HG02970 (cell line): ENCODE measurements at regions not wholly inside any gene's neighbourhood (a gene's known extent, or its start where the extent isn't known, plus 50 kb on each side); places are given as distances from the start of the nearest gene placed in this dataset.

ENCODE experiments used
- ATAC-seq: cut with Tn5 transposase; IDR thresholded peaks from one replicate; pipeline ENCODE4 v1.9.1; 2021; ENCODE audit warnings: mild to moderate bottlenecking, moderate library complexity, moderate number of reproducible peaks; ENCODE audit not compliant: unreplicated experiment, low FRiP score

GRCh38 chr18:45119876-45120275, 439.2 kb downstream of the SETBP1 start:
- no peak for ATAC-seq

GRCh38 chr18:45121146-45121545, 440.5 kb downstream of the SETBP1 start:
- no peak for ATAC-seq

DNA sequence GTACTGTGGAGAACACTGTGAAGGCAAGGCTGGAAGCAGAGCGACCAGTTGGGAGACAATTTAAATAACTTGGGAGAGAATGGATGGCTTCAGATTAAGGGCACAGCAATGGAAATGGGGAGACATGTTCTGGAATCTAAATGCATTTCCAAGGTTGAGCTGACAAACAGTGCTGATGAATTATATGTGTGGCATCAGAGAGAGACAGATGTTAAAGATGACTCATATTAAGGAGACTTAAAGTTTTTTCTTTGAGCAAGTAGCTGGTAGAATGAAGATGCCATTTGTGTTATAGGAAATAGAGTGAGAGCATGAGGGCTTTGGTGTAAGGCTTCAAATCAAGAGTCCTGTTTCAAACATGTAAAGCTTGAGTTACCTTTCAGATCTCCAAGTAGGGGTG, 441.8 kb downstream of the SETBP1 start:
- no peak for ATAC-seq

DNA sequence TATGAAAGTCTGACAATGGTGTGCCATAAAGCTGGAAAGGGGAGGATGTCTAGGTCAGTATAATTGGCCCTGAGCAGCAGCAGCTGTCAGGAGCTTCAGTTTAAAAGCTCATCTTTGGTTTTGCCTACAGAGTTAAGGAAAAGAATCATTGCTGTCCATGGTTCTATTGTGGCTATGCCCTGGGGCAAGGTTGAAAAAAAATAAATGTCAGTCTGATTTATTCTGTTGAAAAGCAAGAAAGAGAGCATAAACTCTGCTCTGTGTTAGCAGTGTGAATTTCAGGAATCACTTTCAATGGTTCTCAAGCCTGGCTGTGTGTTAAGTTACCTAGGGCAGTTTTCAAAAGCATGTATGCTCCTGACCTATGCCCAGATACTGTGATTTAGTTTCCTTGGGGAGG, 446.7 kb downstream of the SETBP1 start:
- ATAC-seq = no peak

DNA sequence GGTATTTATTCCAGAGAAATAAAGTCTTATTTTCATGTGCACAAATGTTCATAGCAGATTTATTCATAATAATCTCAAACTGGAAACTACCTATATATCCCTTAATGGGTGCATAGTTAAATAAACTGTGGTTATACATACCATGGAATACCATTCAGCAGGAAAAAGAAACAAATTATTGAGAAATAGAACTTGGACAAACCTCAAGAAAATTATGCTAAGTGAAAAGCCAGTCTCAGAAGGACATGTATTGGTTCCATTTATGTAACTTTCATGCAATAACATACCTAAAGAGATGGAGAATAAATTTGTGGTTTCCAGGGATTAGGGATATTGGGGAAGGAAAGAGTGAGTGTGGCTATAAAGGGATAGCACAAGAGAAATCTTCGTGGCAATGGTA, 452.6 kb downstream of the SETBP1 start:
- ATAC-seq = no peak

DNA sequence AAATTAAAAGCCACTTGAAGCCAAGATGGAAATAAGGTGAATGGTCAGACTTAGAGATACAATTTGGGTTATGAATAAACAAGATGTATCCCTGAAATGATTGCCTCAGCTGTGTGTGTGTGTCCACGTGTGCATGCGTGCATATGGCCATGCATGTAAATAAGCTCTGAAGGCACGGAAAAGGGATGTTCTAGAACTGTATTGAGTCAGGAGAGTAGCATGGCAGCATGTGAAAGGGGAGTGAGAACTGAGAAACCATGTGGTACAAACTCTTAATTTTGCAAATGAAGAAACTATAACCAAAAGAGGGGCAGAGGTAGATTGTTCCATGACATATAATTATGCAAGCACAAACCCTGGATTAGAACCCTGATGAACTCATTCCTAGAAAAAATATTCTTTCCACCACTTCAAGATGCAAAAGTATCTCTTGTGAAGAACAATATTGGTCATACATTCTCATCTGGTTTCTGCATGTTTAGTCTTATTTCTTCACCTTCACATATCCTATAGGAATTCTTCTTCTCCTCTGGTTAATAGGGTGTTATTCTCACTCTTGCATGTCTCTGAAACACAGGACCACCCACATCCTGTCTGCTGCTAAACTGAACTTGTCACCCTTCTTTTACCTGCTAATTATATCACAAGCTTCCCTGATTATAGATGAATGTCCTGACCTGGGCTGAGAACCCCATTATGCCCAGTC, 455.8 kb downstream of the SETBP1 start:
- no peak for ATAC-seq

DNA sequence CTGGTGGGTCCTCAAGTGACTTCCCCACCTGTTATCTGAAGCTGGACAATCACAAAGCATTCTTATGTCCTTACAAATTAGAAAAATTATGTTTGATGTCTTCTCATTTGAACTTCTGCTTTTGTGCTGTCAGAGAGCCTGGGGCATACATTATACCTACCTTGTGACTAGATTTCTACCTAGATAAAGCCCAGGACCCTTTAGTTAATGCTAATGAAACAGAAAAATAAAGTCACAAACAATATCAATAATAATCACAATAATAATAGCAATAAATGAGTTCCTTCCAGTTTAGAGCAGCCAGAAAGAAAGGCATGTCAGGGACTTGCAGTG, 456.4 kb downstream of the SETBP1 start:
- ATAC-seq = no peak

- no peak for ATAC-seq
Measured at GRCh38 chr18:45139478-45139877, 458.8 kb downstream of the SETBP1 start.

- ATAC-seq = no peak
Measured at GRCh38 chr18:45142868-45143267, 462.2 kb downstream of the SETBP1 start.

- no peak for ATAC-seq
Measured at GRCh38 chr18:45149712-45150111, 465.6 kb upstream of the SLC14A2 start.

- no peak for ATAC-seq
Measured at GRCh38 chr18:45151645-45152044, 463.6 kb upstream of the SLC14A2 start.

GRCh38 chr18:45155526-45155925, 459.8 kb upstream of the SLC14A2 start:
- ATAC-seq = no peak

DNA sequence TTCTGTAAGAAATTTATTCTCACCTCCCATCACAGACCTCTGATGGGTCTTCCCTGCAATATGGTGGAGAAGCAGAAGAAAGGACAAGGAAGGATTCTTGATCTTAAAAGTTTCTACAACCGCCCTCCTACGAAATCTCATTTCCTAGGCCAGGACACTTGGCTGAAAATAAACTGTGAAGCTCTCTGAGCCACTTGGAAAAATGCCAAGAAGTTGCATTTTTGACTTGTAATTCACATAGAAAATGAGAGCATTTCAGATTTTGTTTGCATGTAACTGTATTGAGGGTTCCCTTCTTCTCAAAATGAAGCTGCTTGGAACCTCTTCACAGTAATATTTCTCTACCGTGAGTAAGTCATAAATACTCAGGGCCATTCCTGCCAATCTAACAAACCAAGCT, 458.3 kb upstream of the SLC14A2 start:
- no peak for ATAC-seq

DNA sequence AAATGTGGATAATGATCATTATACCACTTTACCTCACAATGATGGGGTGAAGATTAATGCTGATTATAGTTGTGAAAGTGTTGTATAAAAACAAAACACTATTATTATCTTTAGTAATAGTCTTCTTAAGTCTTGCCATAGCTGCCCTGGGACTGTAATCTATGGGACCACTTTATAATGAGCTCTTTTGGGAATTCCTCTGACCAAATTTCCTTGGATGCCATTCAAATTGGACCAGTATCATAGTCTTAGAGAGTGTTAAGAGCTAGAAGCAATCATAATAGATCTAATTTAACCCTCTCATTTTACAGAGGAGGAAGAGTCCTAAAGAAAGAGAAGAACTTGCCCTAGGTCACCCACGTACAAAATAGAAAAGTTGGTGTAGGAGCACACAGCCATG, 457.7 kb upstream of the SLC14A2 start:
- no peak for ATAC-seq

DNA sequence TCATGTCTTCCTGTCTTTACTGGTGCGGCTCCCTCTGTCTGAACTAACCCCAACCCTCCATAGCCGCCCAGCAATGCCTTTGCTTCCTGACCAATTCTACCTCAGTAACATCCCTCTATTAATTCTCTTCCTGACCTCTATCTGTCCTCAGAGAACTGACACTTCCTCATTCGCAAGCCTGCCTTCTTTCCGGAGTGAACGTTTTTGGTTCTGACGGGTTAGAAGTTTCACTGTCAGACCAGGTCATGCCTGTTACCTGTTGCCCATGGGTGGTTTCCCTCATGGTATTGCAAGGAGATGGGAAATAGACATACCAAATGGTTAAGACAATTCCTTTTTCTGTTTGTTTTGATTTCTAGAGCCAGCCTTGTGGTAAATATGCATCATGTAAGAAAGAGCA, 453.4 kb upstream of the SLC14A2 start:
- ATAC-seq = no peak

DNA sequence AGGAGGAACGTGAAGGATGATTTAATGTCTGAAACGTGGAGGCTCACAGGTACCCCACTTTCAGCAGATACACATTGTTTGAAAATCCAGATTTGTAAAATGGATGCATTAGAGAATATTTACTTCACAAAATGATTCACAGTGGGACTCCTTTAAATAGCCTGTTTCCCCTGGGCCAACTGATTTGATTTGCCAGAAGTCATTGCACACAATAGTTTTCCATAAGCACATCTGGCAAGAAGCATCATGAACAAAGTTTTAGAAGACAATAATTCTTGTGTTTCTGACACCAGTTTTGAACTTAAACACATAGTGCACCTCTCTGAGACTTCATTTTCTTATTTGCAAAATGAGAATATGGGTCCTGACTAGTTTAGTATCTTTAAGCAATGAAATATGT, 451.4 kb upstream of the SLC14A2 start:
- no peak for ATAC-seq

DNA sequence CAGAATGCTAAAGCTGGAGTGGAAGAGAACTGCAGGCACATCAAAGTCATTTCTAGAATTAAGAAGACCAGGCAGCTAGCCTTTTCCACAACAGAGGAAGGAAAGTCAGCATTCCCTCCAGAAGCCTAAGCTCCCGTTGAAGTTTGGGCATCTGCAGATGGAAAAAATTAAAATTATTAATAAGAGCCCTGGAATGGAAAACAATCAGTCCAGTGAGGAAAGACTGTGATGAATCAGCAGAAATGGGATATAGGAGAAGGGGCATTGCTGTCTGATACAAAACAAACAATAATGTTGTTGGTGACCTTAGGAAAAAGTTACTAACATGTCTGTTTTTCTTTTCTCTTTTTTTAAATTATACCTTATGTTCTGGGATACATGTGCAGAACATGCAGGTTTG, 450.7 kb upstream of the SLC14A2 start:
- ATAC-seq = no peak

DNA sequence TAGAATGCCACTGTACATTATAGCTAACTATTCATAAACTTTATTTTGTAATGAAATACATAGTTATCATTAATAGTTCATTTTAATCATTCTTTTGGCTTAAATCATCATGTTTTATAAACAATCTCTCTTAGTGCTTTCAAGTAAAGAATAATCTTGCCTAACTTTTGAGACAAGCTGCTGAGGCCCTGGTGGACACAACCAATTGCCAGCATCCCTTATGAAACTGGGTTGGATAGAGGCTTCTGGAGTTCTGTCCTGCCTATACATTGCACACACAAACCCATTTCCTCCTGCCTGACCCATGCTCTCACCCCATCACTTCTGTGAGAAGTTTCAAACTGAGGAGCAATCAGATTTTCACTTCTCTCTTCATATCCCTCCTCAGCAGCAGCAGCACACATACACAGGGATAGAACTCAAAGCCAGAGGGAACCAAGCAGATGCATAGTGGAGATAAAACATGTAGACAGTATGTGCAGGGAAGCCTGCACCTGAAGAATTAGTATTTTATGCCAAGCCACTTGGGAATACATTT, 450.0 kb upstream of the SLC14A2 start:
- ATAC-seq = no peak

DNA sequence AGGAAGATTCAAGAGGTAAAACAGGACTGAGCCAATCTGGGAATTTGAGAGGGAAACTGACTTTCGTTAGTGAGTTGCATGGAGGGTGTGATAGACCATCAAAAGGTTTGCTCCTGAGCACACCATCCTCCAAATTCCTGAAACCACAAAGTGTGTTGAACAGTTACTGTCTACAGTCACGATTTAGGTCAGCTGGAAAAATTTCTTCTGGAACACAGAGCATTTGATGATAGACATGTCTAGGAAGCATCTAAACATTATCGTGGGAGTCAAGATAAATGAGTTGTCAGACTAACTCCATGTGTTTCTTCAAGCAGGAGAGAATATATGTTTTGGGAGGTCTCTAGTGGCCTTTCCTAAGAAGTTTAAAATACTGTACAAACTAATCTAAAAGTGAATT, 449.4 kb upstream of the SLC14A2 start:
- no peak for ATAC-seq

DNA sequence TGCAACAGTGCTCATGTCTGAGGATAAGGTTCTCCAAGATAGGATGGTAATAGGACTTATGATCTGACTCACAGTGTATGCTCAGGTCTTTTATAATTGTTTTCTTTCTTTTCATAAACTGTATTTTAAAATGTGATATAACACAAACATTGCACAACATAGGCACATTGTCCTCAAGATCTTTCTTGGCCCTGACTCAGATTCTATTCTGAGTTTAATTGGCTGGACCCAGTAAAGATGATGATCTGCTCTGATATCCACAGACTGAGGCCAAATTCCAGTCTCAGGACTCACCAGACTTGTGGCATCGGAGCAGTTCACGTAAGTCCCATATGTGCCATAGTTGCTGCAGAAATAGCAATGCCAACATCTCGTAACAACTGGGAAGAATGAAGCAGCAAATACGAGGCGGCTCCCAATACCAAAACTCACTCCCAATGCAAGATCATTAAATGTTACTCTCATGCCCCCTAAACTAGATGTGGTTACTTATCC, 448.9 kb upstream of the SLC14A2 start:
- no peak for ATAC-seq

DNA sequence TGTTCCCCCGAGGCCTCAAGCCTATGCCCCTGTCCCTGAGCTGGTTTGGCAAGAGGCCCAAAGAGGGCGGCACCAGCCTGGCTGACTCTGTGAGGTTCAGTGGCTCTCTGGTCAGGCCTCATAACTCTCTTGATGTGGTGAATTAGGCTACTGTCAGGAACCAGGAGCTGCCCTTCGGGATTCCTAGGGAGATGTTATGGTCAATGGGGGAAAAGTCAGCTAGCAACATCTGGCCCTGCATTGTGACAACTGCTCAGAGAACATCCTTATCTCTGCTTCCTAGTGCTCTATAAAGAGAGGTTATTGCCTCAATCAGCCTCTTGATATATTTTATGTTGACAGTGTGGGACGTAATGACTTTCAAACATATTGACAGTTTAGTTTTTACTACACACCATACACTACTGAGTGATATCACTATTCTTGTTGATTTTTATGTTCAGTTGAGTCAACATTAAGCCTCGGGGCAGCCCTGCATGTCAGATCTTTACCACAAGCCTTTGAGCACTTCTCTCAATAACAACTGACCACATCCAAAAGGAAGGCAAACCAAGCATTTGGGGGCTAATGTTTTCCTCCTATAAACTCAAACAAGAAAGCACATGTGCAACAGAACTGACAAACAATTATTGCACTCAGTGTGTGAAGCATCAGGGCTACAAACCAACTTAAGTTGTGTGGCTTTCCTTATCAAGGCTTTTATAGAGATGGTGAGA, 448.3 kb upstream of the SLC14A2 start:
- no peak for ATAC-seq
